ENCODE measurements at regions not wholly inside any gene's neighbourhood (a gene's known extent, or its start where the extent isn't known, plus 50 kb on each side); places are given as distances from the start of the nearest gene placed in this dataset.
A peak's percentile ranks its signal among the peaks of the same experiment; 100 is the strongest.
"Not testable (repeated sequence)": the region's sequence is repeated elsewhere in the genome, so short reads cannot be mapped to it uniquely, and the experiment has no call there.

DNA sequence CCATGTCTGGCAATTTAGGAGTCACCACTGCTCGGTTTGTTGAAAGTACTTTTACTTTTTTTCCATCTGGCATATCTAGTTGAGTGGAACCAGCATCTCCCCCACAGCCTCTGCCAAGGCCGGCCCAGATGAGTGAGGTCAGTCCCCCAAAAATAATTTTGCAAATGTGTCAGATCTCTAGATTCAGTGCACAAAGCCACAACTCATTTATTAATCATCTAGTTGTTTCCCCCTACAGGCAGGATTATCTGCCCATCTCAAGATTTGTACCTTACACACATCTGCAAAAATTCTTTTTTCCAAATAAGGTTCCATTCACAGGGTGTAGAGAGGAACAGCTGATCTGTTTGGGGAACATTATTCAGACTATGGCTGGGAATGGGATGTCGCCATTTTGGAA lies 174.0 kb upstream of the MXRA5 start:
- intact Hi-C loops (cut with DNase I), result no loop called here
- H3K4me3 ChIP-seq, result no peak overlapping the region
- WGBS, 4 donors, result 79 to 87% (median 83%) methylated on average over 3 of the region's 3 CpGs
- H3K4me1 ChIP-seq, result no peaks in the 10 kb centered on the region
- no peaks in the 10 kb centered on the region for H3K36me3 ChIP-seq
- DNase-seq (no peak), ATAC-seq (no peak)
- TF ChIP-seq POLR2A (IDR thresholded peaks at IDR 0.05), result no peak
- TF ChIP-seq, protein P1, sequence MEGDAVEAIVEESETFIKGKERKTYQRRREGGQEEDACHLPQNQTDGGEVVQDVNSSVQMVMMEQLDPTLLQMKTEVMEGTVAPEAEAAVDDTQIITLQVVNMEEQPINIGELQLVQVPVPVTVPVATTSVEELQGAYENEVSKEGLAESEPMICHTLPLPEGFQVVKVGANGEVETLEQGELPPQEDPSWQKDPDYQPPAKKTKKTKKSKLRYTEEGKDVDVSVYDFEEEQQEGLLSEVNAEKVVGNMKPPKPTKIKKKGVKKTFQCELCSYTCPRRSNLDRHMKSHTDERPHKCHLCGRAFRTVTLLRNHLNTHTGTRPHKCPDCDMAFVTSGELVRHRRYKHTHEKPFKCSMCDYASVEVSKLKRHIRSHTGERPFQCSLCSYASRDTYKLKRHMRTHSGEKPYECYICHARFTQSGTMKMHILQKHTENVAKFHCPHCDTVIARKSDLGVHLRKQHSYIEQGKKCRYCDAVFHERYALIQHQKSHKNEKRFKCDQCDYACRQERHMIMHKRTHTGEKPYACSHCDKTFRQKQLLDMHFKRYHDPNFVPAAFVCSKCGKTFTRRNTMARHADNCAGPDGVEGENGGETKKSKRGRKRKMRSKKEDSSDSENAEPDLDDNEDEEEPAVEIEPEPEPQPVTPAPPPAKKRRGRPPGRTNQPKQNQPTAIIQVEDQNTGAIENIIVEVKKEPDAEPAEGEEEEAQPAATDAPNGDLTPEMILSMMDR (IDR thresholded peaks at IDR 0.05), result no peak
- H3K27me3 ChIP-seq, result no peaks in the 10 kb centered on the region
- no peaks in the 10 kb centered on the region for H3K9me3 ChIP-seq
- H3K27ac ChIP-seq, result peak overlapping the region in 3 of 12 donors; percentile 34 to 77 (median 42)

DNA sequence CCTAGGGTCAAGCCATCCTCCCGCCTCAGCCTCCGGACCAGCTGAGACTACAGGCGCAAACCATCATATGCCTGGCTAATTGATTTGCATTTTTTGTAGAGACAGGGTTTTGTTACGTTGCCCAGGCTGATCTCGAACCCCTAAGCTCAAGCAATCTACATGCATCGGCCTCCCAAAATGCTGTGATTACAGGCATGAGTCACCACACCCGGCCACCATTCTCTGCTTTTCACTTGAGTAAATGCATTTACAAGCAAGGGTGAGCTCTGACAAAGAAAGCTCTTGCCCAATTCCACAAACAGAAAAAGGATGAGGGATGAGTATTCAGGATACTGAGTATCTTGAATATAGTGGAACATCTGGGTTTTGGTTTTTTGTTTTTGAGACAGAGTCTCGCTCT lies 172.9 kb upstream of the MXRA5 start:
- H3K27me3 ChIP-seq; H3K4me3 ChIP-seq; intact Hi-C loops (cut with DNase I); H3K9me3 ChIP-seq; DNase-seq; H3K36me3 ChIP-seq; H3K4me1 ChIP-seq: not testable (repeated sequence)
- peak overlapping the region in 2 of 12 donors; percentile 1 to 64 for H3K27ac ChIP-seq
- ATAC-seq, result peak in 1 of 4 donors; percentile 20
- 85 to 93% (median 87%) methylated on average over 8 of the region's 8 CpGs for WGBS, 4 donors

DNA sequence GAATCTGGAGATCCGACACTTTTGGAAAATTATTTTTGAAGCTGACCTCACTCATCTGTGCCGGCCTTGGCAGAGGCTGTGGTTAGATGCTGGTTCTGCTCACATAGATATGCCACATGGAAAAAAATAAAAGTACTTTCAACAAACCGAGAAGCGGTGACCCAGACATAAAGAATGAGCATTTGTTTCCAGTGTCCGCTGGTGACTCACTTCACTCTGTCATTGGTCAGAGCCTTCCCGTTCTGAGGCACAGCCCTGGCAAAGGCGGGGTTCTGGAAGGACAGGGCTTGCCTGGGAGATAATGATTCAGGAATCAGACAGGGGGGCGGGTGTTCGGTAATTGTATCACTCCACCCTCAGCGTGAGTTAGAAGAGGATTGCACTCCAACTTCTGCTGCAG lies 172.4 kb upstream of the MXRA5 start:
- Histone ChIP-seq H3K4me3 (no peak overlapping the region), H3K27ac (peak overlapping the region in 3 of 12 donors; percentile 25 to 64 (median 39)), H3K9me3 (no peaks in the 10 kb centered on the region), H3K4me1 (no peaks in the 10 kb centered on the region), H3K27me3 (no peaks in the 10 kb centered on the region), H3K36me3 (no peaks in the 10 kb centered on the region)
- no peak for TF ChIP-seq POLR2A (IDR thresholded peaks at IDR 0.05)
- TF ChIP-seq, protein P1 (IDR thresholded peaks at IDR 0.05), result no peak
- peak in 3 of 4 donors; percentile 72 to 83 (median 80) for ATAC-seq
- 71 to 79% (median 75%) methylated on average over 10 of the region's 10 CpGs for WGBS, 4 donors
- DNase-seq, result peak in 4 of 5 donors; percentile 24 to 66 (median 50)
- intact Hi-C loops (cut with DNase I), result no loop called here

DNA sequence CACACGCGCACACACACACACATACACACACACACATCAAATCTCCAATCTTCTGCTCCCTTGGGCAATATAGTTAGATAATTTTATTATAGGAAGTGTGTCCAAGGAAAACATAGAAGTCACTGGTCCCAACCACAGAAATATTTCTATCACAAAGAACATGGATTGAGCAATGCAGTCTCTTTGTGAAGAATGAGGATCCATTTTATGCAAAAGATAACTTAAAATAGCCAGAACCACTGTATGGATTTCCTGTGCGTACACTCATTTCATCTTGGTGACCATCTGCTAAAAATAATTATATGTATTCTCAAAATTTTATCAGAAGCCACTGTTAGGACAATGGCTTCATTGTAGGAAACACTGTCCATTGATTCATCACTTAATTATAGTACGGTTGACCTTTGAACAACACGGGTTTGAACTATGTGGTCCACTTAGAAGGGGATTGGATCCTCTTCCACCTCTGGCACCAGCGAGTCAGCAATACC lies 169.6 kb upstream of the MXRA5 start:
- Histone ChIP-seq H3K4me1 (no peaks in the 10 kb centered on the region), H3K27me3 (no peaks in the 10 kb centered on the region), H3K9me3 (no peaks in the 10 kb centered on the region), H3K4me3 (no peak overlapping the region), H3K27ac (no peak overlapping the region), H3K36me3 (no peaks in the 10 kb centered on the region)
- no peak for DNase-seq
- intact Hi-C loops (cut with DNase I), result no loop called here
- no peak for ATAC-seq
- WGBS, 4 donors, result 78 to 86% (median 82%) methylated on average over 6 of the region's 6 CpGs
- TF ChIP-seq POLR2A (IDR thresholded peaks at IDR 0.05), result no peak
- TF ChIP-seq, protein P1 (IDR thresholded peaks at IDR 0.05), result no peak

DNA sequence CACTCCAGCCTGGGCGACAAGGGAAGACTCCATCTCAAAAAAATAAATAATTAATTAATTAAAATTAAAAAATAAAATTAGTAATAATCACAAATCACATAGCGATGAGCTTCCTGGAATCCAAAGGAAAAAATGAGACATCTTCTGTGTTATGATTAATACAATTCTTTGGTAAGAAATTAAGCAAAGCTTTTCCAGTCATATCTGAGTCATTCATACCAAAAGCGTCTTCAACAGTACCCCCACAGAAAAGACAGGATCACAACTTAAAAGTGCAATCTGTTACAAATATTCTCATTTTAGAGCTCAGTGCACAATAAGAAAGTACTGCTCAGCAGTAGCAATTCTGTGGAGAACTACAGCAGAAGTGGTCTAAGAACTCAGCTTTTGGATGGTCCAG lies 168.5 kb upstream of the MXRA5 start:
- DNase-seq, result no peak
- Histone ChIP-seq H3K4me3 (no peak overlapping the region), H3K9me3 (no peaks in the 10 kb centered on the region), H3K36me3 (no peaks in the 10 kb centered on the region), H3K4me1 (no peaks in the 10 kb centered on the region), H3K27me3 (no peaks in the 10 kb centered on the region), H3K27ac (no peak overlapping the region)
- ATAC-seq, result no peak
- WGBS, 4 donors, result 90 to 93% (median 91%) methylated on average over 3 of the region's 3 CpGs
- TF ChIP-seq POLR2A (IDR thresholded peaks at IDR 0.05), result no peak
- TF ChIP-seq, protein P1 (IDR thresholded peaks at IDR 0.05), result no peak
- intact Hi-C loops (cut with DNase I), result no loop called here

DNA sequence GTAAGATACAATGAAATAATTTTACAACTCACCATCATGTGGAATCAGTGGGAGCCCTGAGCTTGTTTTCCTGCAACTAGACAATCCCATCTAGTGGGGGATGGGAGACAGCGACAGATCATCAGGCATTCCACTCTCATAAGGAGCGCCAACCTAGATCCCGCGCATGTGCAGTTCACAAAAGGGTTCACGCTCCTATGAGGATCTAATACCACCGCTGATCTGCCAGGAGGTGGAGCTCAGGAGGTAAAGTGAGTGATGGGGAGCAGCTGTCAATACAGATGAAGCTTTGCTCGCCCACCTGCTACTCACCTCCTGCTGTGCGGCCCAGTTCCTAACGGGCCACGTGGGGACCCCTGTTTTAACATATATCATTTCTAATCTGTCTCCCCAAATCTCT lies 165.7 kb upstream of the MXRA5 start:
- H3K36me3 ChIP-seq; H3K4me1 ChIP-seq; H3K27ac ChIP-seq; H3K4me3 ChIP-seq; H3K27me3 ChIP-seq; H3K9me3 ChIP-seq; ATAC-seq; DNase-seq; intact Hi-C loops (cut with DNase I): not testable (repeated sequence)
- WGBS, 4 donors, result 26 to 68% (median 41%) methylated on average over 7 to 10 of the region's 10 CpGs

Data from heart left ventricle (tissue), 16 donors.